Smooth muscle cell (in vitro differentiated cells): ENCODE measurements at regions not wholly inside any gene's neighbourhood (a gene's known extent, or its start where the extent isn't known, plus 50 kb on each side); places are given as distances from the start of the nearest gene placed in this dataset.

Source experiments
- DNase-seq: peaks from one replicate; lab custom pipeline; 2025; ENCODE audit not compliant: unreplicated experiment; lab: John Stamatoyannopoulos, UW
- H2AFZ ChIP-seq: fragments of 200-600 bp; sonication (generic); 2 replicates; pipeline ENCODE4 v1.6.0; 2016; ENCODE audit warnings: antibody characterized with exemption, low read depth, mild to moderate bottlenecking
- H3F3A ChIP-seq: fragments of 200-600 bp; sonication (generic); 2 replicates; pipeline ENCODE4 v1.6.0; 2017; ENCODE audit warnings: antibody characterized with exemption, low read depth
- H3K27ac ChIP-seq: fragments of 200-600 bp; sonication (generic); 2 replicates; pipeline ENCODE4 v1.5.1; 2016; ENCODE audit warnings: low read depth, mild to moderate bottlenecking
- H3K27me3 ChIP-seq: fragments of 200-600 bp; sonication (generic); 2 replicates; pipeline ENCODE4 v1.6.1; 2016; ENCODE audit warnings: low read depth, mild to moderate bottlenecking
- H3K36me3 ChIP-seq: fragments of 200-600 bp; sonication (generic); 2 replicates; pipeline ENCODE4 v1.5.1; 2016; ENCODE audit warnings: low read depth
- H3K4me1 ChIP-seq: fragments of 200-600 bp; sonication (generic); 2 replicates; pipeline ENCODE4 v1.5.1; 2016; ENCODE audit warnings: low read depth
- H3K4me2 ChIP-seq: fragments of 200-600 bp; sonication (generic); 2 replicates; pipeline ENCODE4 v1.6.0; 2016; ENCODE audit warnings: mild to moderate bottlenecking
- H3K4me3 ChIP-seq: fragments of 200-600 bp; sonication (generic); 2 replicates; pipeline ENCODE4 v1.5.1; 2016; ENCODE audit warnings: mild to moderate bottlenecking
- H3K79me2 ChIP-seq: fragments of 200-600 bp; sonication (generic); 2 replicates; pipeline ENCODE4 v1.6.0; 2016; ENCODE audit warnings: low read depth, mild to moderate bottlenecking
- H3K9ac ChIP-seq: fragments of 200-600 bp; sonication (generic); 2 replicates; pipeline ENCODE4 v1.6.0; 2016; ENCODE audit warnings: low read depth
- H3K9me3 ChIP-seq: fragments of 200-600 bp; sonication (generic); replicated peaks from 2 replicates; pipeline ENCODE4 v1.5.1; 2016; ENCODE audit warnings: low read depth
- H4K20me1 ChIP-seq: fragments of 200-600 bp; sonication (generic); 2 replicates; pipeline ENCODE4 v1.6.0; 2016; ENCODE audit warnings: low read depth
- CTCF ChIP-seq: fragments of 200-600 bp; sonication (generic); IDR thresholded peaks from 2 replicates; pipeline ENCODE4 v1.5.1; 2017; ENCODE audit warnings: borderline replicate concordance, mild to moderate bottlenecking, antibody characterized with exemption; ENCODE audit not compliant: insufficient read depth, poor library complexity, severe bottlenecking
- WGBS: methylation state at CpG from one replicate; pipeline ENCODE4 v1.1.7; 2016; ENCODE audit warnings: low lambda C conversion rate; 5-methylcytosine and 5-hydroxymethylcytosine counted together

- Histone ChIP-seq H3K9ac (no peak overlapping the region), H3K4me3 (no peak overlapping the region), H3K4me1 (no peaks in the 10 kb centered on the region), H3K36me3 (no peaks in the 10 kb centered on the region), H3K9me3 (no peaks in the 10 kb centered on the region), H3K4me2 (no peak overlapping the region), H3K79me2 (no peaks in the 10 kb centered on the region), H2AFZ (no peak overlapping the region), H3K27ac (no peak overlapping the region), H4K20me1 (no peaks in the 10 kb centered on the region), H3F3A (no peaks in the 10 kb centered on the region), H3K27me3 (no peaks in the 10 kb centered on the region)
- TF ChIP-seq CTCF = no peak
- DNase-seq = no peak
- 90% methylated on average over 11 of the region's 11 CpGs for WGBS
Observed at GRCh38 chr21:18987520-18988026, 584.0 kb upstream of the TMPRSS15 start.

GRCh38 chr21:18989953-18990495 lies 586.4 kb upstream of the TMPRSS15 start:
- Histone ChIP-seq H3F3A (no peaks in the 10 kb centered on the region), H3K79me2 (no peaks in the 10 kb centered on the region), H4K20me1 (no peaks in the 10 kb centered on the region), H3K4me1 (no peaks in the 10 kb centered on the region), H3K36me3 (no peaks in the 10 kb centered on the region), H2AFZ (no peak overlapping the region), H3K9me3 (no peaks in the 10 kb centered on the region), H3K27ac (no peak overlapping the region), H3K4me2 (no peak overlapping the region), H3K9ac (no peak overlapping the region), H3K27me3 (no peaks in the 10 kb centered on the region), H3K4me3 (no peak overlapping the region)
- WGBS = 66% methylated on average over 7 of the region's 7 CpGs
- TF ChIP-seq CTCF = no peak
- DNase-seq = no peak

- Histone ChIP-seq H2AFZ (no peak overlapping the region), H3K79me2 (no peaks in the 10 kb centered on the region), H3K4me1 (no peaks in the 10 kb centered on the region), H3K27me3 (no peaks in the 10 kb centered on the region), H3K9ac (no peak overlapping the region), H3K36me3 (no peaks in the 10 kb centered on the region), H3K27ac (no peak overlapping the region), H3K4me3 (no peak overlapping the region), H3K4me2 (no peak overlapping the region), H3K9me3 (no peaks in the 10 kb centered on the region), H4K20me1 (no peaks in the 10 kb centered on the region), H3F3A (no peaks in the 10 kb centered on the region)
- WGBS = 87% methylated on average over 1 of the region's 1 CpG
- no peak for TF ChIP-seq CTCF
- DNase-seq = no peak
Observed at GRCh38 chr21:18991846-18992245, 588.3 kb upstream of the TMPRSS15 start.

GRCh38 chr21:19010251-19010650 lies 606.7 kb upstream of the TMPRSS15 start:
- no peaks in the 10 kb centered on the region for H3F3A ChIP-seq
- no peaks in the 10 kb centered on the region for H3K79me2 ChIP-seq
- H2AFZ ChIP-seq = no peak overlapping the region
- H4K20me1 ChIP-seq = no peaks in the 10 kb centered on the region
- H3K4me2 ChIP-seq = no peak overlapping the region
- H3K9ac ChIP-seq = no peak overlapping the region
- no peak overlapping the region for H3K27ac ChIP-seq
- TF ChIP-seq CTCF = no peak
- 93% methylated on average over 3 of the region's 3 CpGs for WGBS
- H3K9me3 ChIP-seq = no peaks in the 10 kb centered on the region
- H3K27me3 ChIP-seq = no peaks in the 10 kb centered on the region
- no peaks in the 10 kb centered on the region for H3K36me3 ChIP-seq
- H3K4me3 ChIP-seq = no peak overlapping the region
- DNase-seq = no peak
- no peaks in the 10 kb centered on the region for H3K4me1 ChIP-seq
